DMS 273 (cell line): ENCODE measurements at regions not wholly inside any gene's neighbourhood (a gene's known extent, or its start where the extent isn't known, plus 50 kb on each side); places are given as distances from the start of the nearest gene placed in this dataset.
A peak's percentile ranks its signal among the peaks of the same experiment; 100 is the strongest.

ENCODE experiments used
- DNase-seq: peaks from one replicate; lab custom pipeline; 2025; ENCODE audit not compliant: unreplicated experiment; lab: John Stamatoyannopoulos, UW

DNA sequence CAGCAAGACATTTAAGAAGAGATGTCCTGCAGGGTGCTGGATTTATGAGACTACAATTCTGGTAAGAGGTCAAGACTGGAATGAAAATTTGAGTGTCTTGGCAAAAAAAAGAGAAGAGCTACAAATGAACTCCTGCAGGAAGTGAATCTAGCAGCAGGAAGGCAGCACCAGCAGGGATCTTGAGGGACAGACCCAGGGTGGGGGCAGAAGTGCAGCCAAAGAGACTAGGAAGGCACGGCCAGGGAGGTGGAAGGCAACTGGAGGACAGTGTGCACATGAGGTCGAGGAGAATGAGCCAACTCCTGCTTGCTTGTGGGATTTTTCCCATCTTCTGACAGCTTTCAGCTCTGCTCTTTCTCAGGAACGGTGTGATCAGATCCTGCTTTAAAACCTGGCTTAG lies 263.2 kb downstream of the BUD13 start:
- DNase-seq: no peak

DNA sequence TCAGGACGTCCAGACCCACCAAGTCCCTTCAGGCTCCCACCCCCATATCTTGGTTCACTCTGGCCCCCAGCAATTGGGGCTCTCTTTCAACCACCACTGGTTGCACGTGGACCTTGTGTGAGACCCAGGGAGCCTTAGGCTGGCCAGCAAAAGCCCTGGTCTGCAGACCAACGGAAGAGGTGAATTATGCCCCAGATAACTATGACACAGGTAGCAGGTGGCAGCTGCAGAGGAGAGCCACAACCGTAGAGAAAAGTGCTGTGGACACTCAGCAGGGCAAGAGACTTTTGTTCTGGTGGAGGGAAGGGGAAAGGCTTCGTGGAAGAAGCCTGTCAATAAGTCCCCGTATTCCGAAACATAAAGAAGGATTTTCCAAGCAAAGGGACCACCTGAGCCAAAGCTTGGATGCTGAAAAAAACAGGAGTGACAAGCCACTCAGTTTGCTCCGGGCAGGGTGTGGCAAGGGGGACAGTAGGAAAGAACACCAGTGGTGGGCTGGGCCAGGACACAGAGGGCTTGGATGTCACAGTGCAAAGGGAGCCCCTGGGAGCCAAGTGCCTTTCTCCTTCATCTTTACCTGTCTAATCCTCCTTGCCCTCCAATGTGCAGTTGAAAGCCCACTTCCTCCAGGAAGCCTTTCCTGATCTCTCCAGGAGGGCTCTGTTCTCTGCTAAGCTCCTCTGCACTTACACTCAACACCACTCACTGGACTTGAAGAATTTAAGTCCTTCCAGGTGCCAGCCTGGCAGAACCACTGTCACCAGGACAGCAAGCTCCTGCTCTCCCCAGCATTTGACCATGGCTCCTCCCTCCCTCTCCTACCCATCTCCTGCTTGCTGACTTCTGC lies 264.7 kb downstream of the BUD13 start:
- DNase-seq: no peak

DNA sequence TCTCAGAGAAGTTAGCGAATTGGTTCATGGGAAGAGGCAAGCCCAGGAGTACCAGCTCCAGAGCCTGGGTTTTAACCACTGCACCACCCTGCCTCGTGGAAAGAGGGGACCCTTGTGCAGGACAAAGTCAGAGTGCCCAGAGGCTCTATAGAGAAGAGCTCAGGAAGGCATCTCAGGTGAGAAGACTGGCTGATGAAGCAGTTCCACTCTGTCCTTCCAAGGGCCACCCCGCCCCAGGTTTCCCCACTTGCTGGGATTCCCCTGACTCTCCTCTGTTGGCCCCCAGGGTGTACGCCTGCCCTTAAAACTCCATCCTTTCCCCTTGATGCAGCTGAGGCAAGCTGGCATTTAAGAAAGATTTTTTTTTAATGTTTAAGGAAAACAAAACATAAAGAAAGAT lies 265.8 kb downstream of the BUD13 start:
- no peak for DNase-seq

DNA sequence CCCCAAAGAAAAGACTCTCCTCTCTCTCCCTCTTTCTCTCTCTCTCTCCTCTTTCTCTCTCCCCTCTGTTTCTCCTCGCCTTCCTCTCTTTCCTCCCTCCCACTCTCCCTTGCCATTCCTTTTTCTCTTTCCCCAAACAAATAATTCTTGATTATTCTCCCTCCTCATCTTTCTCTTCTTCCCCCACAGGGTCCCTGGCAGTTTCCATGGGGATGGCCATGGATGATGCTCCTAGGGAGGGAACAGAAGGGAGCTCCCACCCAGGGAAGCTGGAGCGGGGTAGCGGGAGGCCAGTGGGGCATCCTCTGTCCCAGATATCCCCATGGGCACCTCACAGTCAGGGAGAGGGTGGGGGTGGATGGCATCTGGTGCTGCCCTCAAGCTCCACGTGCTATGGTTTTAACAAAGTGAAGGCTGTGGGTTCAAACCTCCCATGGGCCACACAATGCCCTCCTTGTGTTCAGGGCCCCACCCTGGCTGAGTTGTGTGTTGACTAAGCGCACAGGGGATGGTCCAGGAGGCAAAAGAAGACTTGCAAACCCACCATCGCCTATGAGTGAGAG lies 266.4 kb downstream of the BUD13 start:
- DNase-seq: peak; percentile 33

DNA sequence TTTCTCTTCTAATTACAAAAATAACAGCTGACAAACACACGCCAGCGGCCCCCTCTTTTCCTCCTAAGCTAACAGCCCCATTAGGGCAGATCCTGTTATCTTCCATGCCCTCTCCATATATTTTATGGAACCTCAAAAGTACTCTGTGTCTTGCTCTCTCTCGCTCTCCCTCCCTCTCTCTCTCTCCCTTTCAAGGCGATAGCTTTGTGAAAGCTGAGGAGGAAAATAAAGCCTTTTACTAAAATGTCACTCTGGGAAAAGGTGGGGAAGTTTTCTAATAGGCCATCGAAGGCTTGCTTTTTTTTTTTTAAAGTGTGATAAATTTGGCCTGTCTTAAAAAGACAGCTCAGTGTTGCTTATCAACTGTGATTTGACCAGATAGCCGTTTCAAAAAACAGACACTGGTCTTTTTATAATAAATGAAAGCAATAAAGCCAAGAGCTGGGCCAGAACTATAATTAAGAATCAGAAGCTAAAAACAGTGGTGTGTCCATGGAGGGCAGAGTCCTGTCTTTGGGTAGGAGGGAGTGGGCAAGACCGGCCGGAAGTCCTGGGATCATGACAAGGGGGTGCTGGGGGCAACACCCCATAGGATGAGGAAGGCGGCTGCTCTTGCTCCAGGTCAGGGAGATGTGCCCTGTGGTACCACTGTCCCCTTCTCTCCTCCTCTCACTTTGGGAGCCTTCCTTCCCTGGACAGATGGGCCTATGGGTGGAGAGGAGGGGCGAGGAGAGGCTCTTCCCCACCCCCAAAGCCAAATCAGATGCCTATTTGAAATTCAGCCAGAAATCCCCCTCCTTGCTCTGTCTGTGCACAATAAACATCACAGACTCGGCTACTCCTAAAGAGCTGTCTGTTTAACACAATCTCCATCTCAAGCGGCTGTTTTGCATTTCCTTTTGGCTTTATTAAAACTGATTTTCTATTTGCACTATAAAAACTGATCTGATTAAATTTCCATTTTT lies 267.2 kb downstream of the BUD13 start:
- DNase-seq: peak; percentile 60

DNA sequence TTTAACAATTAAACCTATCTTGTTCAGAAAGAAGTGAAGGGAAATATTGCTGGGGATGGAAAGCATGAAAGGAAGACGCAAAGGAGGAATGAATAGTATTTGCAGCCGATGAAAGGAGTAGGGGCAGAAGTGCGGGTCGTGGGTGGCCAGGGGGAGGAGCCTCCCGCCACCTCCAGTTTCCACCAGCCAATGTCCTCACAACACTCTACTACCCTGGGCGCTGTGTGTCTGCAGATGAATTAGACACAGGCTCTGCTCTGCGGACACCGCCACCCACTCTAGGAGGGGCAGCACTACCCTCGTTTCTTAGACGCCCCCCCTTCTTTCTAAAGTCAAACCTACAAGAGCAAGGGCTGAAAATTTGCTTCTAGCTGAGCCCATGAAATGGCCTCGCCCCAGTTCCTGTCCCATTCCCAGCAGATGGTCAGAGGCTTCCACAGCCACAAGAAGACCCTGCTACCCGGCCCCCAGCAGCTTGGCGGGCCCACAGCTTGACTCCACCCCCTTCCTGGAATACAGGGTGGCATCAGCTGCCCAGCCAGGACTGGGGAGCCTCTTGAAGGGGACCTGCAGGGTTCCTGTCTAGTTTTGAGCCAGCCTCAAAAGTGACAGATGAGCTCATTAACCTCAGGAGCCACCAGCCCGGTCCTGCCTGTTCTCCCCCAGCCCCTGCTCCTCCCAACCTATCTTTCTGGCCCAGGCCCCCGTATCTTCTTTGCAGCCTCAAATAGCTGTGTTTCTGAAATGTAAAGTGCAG lies 268.1 kb downstream of the BUD13 start:
- DNase-seq: peak; percentile 9

DNA sequence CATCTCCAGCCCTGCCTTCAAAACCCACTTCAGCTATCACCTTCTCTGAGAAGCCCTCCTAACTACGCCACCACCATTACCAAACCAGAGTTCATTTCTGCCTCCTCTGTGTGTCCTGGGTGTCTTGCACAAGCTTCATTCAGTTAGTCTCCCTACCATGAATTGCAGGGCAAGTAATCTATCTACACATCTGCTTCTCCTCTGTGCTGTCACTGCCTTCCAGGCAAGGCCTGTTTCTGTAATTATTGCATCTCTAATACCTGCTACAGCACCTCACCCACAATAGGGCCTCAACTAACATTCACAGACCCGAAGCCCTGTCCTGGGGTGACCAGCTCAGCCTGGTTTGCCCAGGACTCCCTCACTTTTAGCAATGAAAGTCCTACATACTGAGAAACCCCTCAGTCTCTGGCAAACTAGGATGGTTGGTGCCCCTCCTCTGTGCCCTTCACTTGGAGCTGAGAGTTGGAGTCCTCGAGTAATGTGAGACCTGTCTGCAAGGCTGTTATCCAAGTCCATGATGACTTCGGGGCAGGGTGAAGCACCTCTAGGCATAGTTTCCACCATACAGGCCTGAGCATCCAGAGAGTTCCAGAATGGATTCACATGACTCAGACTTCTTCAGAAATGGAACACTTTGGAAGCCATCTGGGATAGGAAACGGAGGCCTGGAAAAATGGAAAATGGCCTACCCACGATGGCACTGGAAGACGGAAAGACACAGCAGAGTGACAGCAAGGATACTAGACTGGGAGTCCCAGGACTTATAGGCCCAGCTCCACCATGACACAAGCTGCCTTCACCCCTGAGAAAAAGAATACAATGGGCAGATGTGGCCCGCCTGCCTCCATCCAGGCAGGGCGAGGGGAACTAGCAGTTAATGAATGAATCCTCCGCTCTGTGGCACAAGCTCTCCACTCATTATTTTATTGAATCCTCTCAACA lies 269.3 kb downstream of the BUD13 start:
- no peak for DNase-seq

DNA sequence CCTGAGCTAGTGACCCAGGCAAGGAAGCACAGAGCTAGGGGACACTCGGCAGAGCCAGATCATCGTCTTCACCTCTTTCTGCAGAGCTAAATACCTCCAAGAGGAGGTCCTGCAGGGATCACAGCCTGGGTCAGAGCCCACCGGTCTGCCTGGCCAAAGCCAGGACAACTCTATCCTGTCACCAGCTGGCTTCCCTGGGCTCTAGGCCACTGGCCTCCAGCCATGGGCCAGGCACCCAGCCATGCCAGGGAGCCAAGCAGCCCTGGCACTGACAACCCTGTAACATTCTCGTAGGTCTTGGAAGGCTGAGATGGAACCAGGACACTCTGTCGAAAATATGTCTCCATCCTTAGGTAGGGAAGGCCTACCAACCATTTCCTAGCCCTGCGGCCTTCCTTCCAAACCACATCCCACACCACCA lies 270.1 kb downstream of the BUD13 start:
- no peak for DNase-seq

DNA sequence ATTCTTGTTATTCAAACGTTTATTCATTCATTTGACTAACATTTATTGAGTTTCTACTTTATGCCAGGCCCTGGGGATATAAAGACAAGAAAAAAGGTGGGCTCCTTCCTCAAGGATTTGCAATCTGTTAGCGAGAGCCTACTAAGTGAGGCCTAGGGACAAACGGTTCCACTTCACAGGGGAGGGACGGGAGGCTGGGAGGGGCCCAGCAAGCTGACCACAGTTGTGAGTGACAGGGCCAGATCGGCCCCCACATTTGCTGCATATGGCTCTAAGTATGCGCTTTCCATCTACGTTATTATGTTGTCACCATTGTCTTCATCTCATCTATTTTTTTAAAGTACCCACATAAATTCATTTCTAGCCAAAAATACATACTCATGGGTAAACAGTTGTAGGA lies 271.1 kb downstream of the BUD13 start:
- DNase-seq: no peak

DNA sequence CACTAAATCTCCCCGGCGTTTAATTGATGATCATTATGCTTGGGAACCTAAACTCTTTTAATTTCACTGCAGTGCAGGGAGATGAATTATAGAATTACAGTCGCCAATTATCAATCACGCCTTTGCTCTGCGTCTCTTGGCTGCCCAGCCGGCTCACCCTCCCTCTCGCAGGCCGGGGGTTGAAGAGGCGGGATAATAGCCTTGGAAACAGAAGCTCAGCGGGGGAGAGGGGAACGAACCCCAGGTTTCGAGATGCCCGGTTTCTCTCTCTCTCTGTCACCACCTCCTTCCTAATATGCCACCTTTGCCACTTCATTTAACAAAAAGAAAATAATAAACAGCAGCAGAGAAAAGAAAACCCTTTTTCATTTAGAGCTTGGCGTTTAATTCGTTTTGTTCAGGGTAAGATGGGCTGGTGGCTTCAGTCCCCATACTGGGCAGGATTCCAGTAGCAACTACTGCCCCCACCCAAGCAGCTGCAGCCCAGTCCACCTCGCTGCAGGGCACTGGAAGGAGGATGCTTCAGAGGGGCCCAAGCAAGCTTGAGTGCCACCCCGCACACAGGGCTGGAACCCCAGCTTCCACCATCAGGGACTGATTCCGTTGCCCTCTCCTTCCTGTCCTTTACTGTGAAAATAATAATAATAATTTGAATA lies 271.7 kb downstream of the BUD13 start:
- peak; percentile 7 for DNase-seq

DNA sequence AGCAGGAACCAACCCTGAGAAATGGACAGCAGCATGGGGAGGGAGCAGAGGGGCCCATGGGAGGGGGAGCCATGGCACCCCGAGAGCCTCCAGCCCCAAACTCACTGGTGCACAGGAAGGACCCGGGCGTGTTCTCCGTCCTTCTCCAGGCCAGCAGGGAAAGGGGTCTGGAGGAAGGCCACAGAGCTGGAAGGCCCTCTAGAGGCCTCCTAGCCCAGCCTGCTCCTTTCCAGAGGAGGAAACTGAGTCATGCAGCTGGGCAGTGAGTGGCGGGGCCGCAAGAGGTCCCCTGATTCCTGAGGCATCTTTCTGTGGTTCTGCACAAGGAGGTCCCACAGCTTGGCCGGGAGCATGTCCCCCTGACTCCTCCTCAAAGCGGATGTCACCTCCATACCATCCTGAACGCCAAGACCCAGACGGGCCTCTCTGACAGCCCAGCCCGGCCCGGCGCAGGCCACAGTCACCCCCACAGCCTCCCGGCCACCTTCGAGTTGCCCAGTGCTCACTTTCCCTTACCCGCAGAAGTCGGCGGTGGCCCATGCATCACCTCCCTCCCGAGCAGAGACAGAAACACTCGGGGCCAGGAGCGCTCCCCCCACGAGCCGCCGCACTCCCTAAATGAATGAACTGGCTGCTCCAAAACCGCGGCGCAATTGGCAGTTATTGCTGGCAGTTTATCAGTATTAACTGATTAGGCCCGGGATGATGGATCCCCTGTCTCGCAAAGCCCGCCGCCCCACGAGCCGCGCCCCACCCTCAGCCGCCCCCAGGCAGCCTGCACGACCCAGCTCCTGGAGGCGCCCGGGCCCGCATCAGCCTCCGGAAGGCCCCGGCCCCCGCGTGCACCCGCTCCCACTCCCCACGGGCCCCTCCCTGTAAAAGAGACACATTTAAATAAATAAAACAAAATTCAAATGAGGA lies 272.5 kb downstream of the BUD13 start:
- no peak for DNase-seq

DNA sequence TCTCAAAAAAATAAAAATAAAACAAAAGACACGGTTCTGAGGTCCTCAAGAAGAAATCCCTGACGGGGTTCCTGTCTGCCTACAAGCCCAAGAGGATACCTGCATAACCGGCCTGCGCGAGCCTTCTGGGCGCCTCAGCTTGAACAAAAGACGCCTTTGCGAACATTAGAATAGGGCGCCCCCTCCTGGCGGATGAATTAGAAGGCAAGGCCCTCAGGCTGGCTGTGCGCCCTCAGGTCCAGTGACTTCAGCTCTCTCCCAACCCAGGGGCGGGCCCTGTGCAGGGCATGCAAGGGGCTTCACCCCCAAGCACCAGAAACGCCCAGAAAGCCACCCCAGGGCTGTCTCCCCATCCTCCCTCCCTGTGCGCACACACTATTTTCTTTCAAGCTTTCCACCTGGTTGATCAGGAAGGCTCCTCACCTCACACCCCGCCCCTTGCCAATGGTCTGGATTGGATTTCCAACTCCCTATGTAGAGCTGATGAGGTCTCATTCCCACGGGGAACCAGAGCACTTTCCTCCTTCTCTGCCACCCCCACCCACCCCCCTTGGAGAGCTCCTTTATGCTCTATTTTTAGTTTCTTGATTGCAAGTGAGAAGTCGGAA lies 273.3 kb downstream of the BUD13 start:
- peak; percentile 84 for DNase-seq

DNA sequence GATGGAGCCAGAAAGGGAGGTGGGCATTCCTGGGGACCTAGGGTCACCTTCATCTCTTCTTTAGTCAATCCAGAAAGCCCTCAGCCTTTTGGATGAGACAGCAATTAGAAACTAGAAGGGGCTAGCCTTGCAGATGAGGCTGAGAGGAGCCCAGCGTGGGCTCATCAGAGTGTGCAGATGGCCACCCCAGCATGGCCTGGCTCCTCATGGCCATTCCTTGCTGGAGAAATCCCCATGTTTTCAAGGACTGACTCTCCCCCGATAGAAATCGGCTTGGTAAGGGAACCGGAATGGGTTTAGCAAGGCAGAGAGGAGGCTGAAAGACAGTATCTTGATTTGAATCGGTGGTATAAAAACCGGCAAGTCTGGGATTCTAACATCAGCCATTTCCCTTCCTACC lies 274.6 kb downstream of the BUD13 start:
- DNase-seq: no peak

DNA sequence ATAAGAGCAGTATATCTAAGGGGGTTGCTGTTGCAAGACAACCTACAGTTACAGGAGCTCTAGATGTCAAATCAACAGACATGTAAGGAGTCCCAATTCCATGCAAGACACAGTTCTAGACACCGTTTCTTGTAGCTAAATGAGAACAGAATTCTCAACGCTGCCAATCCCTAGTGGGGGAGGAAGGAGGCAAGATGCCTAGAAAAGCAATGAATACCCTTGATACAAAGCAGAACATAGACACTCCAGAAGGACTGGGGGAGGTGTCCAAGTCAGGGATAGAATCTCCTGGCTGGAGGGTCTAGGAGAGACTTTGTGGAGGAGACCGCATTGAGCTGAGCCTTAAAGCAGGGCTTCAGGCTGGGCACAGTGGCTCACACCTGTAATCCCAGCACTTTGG lies 280.2 kb downstream of the BUD13 start:
- no peak for DNase-seq

DNA sequence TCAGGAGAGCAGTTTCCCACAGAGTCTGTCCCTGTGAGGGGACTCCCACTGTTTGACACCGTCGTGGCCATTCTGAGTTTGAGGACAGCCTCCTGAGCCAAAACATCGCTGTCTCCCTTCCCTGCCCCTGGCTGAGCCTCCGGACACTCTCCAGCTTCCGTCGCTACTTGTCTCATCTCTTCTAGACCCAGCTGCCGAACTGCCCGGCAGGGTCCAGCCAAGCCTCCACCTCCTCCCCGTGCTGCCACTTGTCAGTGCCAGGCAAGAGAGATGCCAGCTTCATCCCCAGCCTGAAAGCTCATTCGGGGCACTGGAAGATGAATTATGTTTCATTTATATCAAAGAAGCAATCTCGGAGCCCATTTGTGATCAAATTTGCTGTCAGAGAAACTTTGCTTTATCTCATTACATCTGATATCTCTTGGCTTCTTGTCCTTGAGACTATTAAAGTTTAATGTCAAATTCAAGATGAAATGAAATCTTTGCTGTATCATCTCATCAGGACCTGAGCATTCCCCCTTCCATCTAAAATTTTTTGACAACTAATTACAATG lies 283.9 kb downstream of the BUD13 start:
- no peak for DNase-seq

DNA sequence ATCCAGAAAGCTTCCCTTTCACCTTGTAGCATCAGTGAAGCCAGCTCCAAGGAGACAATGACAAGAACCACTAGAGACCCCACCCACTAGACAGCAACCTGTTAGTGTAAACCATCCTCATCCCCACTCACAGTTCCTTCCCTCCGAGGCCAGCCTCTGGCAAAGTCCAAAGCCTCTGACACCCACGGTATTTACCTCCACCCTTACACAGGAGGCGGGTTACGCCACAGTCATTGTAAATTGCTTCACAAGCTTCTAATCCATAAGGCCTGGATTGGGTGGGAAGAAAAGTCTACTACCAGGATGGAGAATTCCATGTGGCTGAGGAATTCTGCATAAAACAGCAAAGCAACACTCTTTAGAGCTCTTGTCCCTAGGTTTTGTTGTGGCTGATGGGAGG lies 287.4 kb downstream of the BUD13 start:
- DNase-seq: no peak

DNA sequence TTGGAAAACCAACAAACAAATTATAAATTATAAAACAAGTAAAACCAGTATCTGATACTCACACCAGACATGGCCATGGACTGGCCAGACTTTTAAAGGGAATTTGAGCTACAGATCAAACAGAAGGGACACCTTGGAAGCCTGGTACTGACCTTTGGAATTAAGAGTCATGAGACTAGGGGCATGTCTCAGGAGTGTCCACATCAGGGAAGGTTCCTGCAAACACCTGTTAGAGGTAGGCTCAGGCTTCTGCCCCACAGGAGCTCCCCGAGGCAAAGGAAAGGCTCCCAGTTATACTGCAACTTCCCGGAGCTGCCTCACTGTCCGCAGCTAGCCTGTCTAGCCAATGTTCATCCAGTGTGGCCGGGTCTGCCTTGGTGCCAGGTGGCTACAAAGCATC lies 290.1 kb downstream of the BUD13 start:
- DNase-seq: no peak
